K562 (cell line): ENCODE measurements at regions not wholly inside any gene's neighbourhood (a gene's known extent, or its start where the extent isn't known, plus 50 kb on each side); places are given as distances from the start of the nearest gene placed in this dataset.

Experiments used
- ATAC-seq: fragments of 200-7000 bp; cut with Tn5 transposase; 3 replicates; pipeline ENCODE4 v1.9.1; 2020; ENCODE audit warnings: moderate library complexity
- BruUV-seq: library from RNA; stranded (reverse); fragments of 400-500 nt; replicated peaks from 2 replicates; lab custom pipeline; 2021; lab: Mats Ljungman, UMichigan
- CTCF ChIA-PET: fragments of 300-600 bp; formaldehyde crosslinking; extraction: SDS; loops from one replicate; lab custom pipeline; 2021; ENCODE audit warnings: low intra/inter-chr PET ratio; lab: Yijun Ruan, JAX
- POLR2A ChIA-PET: fragments of 300-600, 350-650 bp; sonication (Branson Sonifier 250); formaldehyde crosslinking; extraction: SDS; loops from one replicate; lab custom pipeline; 2021; ENCODE audit warnings: antibody characterized with exemption, inconsistent platforms; lab: Yijun Ruan, JAX
- DNase-seq, 4 experiments: peaks; one replicate each; pipeline versions ENCODE4 v3.0.0 to v3.0.0-alpha.2; 2011 to 2018; ENCODE audit warnings: low spot score in 3 of 4, mixed read lengths in 3 of 4; ENCODE audit errors: extremely low read depth in 1 of 4
- FAIRE-seq: peaks from 2 replicates; lab custom pipeline; 2011; peaks lifted over from hg19 to GRCh38; lab: Jason Lieb, UNC
- H2AFZ ChIP-seq: 2 replicates; pipeline ENCODE4 v1.6.0; 2011; ENCODE audit warnings: low read depth, low read length, control low read depth, inconsistent platforms
- H3K27ac ChIP-seq: fragments of 200-600 bp; 3 replicates; pipeline ENCODE4 v1.8.0; 2011; ENCODE audit warnings: low read depth, mild to moderate bottlenecking, control low read depth, inconsistent platforms, low read length, moderate library complexity, mixed read lengths; ENCODE audit errors: extremely low read depth
- H3K27me3 ChIP-seq, 2 experiments: fragments of 300-600 bp in 1 of 2; 2 replicates in 1 of 2; 3 replicates in 1 of 2; pipeline versions ENCODE4 v1.6.0 to v1.8.0; 2011; ENCODE audit warnings: inconsistent platforms in 2 of 2, low read length in 2 of 2, mild to moderate bottlenecking in 1 of 2, mixed read lengths in 1 of 2, moderate library complexity in 1 of 2; ENCODE audit not compliant: control insufficient read depth in 2 of 2, insufficient read depth in 2 of 2
- H3K36me3 ChIP-seq: fragments of 300-600 bp; 3 replicates; pipeline ENCODE4 v1.8.0; 2011; ENCODE audit warnings: mild to moderate bottlenecking, low read length, inconsistent platforms; ENCODE audit not compliant: control insufficient read depth, insufficient read depth
- H3K4me1 ChIP-seq, 2 experiments: fragments of 200-600 bp in 1 of 2; replicated peaks in 1 of 2; 2 replicates in 1 of 2; 3 replicates in 1 of 2; pipeline versions ENCODE4 v1.5.1 to v1.8.0; 2011; ENCODE audit warnings: inconsistent platforms in 2 of 2, low read length in 2 of 2, mild to moderate bottlenecking in 1 of 2, mixed read lengths in 1 of 2, moderate library complexity in 1 of 2; ENCODE audit not compliant: control insufficient read depth in 2 of 2, insufficient read depth in 2 of 2
- H3K4me2 ChIP-seq: 2 replicates; pipeline ENCODE4 v1.6.1; 2011; ENCODE audit warnings: low read length, control low read depth, inconsistent platforms, mixed read lengths; ENCODE audit not compliant: insufficient read depth
- H3K4me3 ChIP-seq: fragments of 200-600 bp; sonication (generic), shearing (Covaris generic); 2 replicates; pipeline ENCODE4 v1.5.1; 2016; ENCODE audit warnings: control low read depth, inconsistent platforms
- H3K79me2 ChIP-seq: fragments of 200-600 bp; 3 replicates; pipeline ENCODE4 v1.8.0; 2011; ENCODE audit warnings: low read length, inconsistent platforms; ENCODE audit not compliant: control insufficient read depth, insufficient read depth
- H3K9ac ChIP-seq, 2 experiments: 2 replicates each; pipeline versions ENCODE4 v1.6.0 to v1.6.1; 2011; ENCODE audit warnings: low read depth in 2 of 2, low read length in 2 of 2, control low read depth in 1 of 2, inconsistent platforms in 1 of 2, mild to moderate bottlenecking in 1 of 2, mixed read lengths in 1 of 2; ENCODE audit not compliant: insufficient read depth in 1 of 2
- H3K9me1 ChIP-seq: one replicate; pipeline ENCODE4 v1.6.0; 2011; ENCODE audit warnings: inconsistent platforms, mild to moderate bottlenecking, low read length, moderate library complexity; ENCODE audit not compliant: control insufficient read depth, insufficient read depth
- H3K9me3 ChIP-seq: replicated peaks from 2 replicates; pipeline ENCODE4 v1.5.1; 2011; ENCODE audit warnings: low read depth, low read length, inconsistent platforms; ENCODE audit not compliant: control insufficient read depth, insufficient read depth
- H4K20me1 ChIP-seq: replicated peaks from 2 replicates; pipeline ENCODE4 v1.6.1; 2011; ENCODE audit warnings: low read length, inconsistent platforms, mixed read lengths; ENCODE audit not compliant: control insufficient read depth, insufficient read depth
- IRF9 ChIP-seq: fragments of 450-650 bp; IDR thresholded peaks from 2 replicates; pipeline ENCODE4 v1.6.1; 2016; ENCODE audit warnings: missing biosample characterization, missing genetic modification characterization
- NCOA2 ChIP-seq, 2 experiments: fragments of 450-650 bp; IDR thresholded peaks; 2 replicates each; pipeline ENCODE4 v1.6.1; 2018; ENCODE audit warnings: mild to moderate bottlenecking in 2 of 2, moderate library complexity in 1 of 2; ENCODE audit not compliant: partially characterized antibody in 2 of 2
- NCOR1 ChIP-seq: fragments of 450-650 bp; IDR thresholded peaks from 2 replicates; pipeline ENCODE4 v1.6.1; 2016; ENCODE audit warnings: mild to moderate bottlenecking, moderate library complexity
- RBM22 ChIP-seq: fragments of 200-400 bp; formaldehyde crosslinking; IDR thresholded peaks from 2 replicates; pipeline ENCODE4 v1.6.1; 2018; ENCODE audit warnings: low read length, low read depth; ENCODE audit not compliant: poor library complexity, severe bottlenecking
- TBP ChIP-seq: optimal IDR thresholded peaks from 2 replicates; pipeline ENCODE3; 2011; ENCODE audit warnings: low read depth, low read length, improper control_type of control experiment
- ZBED1 ChIP-seq: IDR thresholded peaks from 2 replicates; pipeline ENCODE4 v1.6.1; 2014
- ZBTB11 ChIP-seq, 3 experiments: fragments of 200-800 bp in 1 of 3; fragments of 250-450 bp in 1 of 3; fragments of 450-650 bp in 1 of 3; sonication (Bioruptor Pico) in 1 of 3; sonication (Bioruptor generic) in 1 of 3; formaldehyde crosslinking in 1 of 3; IDR thresholded peaks; 2 replicates each; pipeline versions ENCODE4 v1.6.1 to v1.8.0; 2016 to 2022; ENCODE audit warnings: mild to moderate bottlenecking in 2 of 3, missing genetic modification characterization in 2 of 3, missing compliant biosample characterization in 1 of 3, moderate library complexity in 1 of 3
- ZEB2 ChIP-seq: fragments of 450-650 bp; IDR thresholded peaks from 2 replicates; pipeline ENCODE4 v1.6.1; 2016
- ZNF280B ChIP-seq: fragments of 250-450 bp; sonication (Bioruptor Pico); IDR thresholded peaks from 2 replicates; pipeline ENCODE4 v1.5.1; 2021; ENCODE audit warnings: mild to moderate bottlenecking
- ZNF384 ChIP-seq: IDR thresholded peaks from 2 replicates; pipeline ENCODE4 v1.6.1; 2012; ENCODE audit warnings: low read depth, low read length, improper control_type of control experiment
- ZNF551 ChIP-seq: fragments of 250-450 bp; sonication (Bioruptor Pico); IDR thresholded peaks from 2 replicates; pipeline ENCODE4 v1.5.0; 2021; ENCODE audit warnings: mild to moderate bottlenecking, moderate library complexity
- ZNF778 ChIP-seq: fragments of 450-650 bp; formaldehyde crosslinking; IDR thresholded peaks from 2 replicates; pipeline ENCODE4 v1.4.0; 2020; ENCODE audit warnings: mild to moderate bottlenecking, moderate library complexity
- WGBS: fragments of 100-300 bp; shearing (Covaris generic); methylation state at CpG from one replicate; pipeline ENCODE4 v1.1.6; 2016; ENCODE audit warnings: low coverage, mixed read lengths; ENCODE audit not compliant: insufficient coverage; ENCODE audit errors: missing lambda C conversion rate; 5-methylcytosine and 5-hydroxymethylcytosine counted together
- in situ Hi-C: fragments of 300-500 bp; cut with MboI; formaldehyde crosslinking; loops from 4 replicates; pipeline ENCODE4 v1.15.0; 2018; ENCODE audit warnings: inconsistent platforms, mixed read lengths
- intact Hi-C: fragments of 100-400 bp; cut with micrococcal nuclease; formaldehyde crosslinking; loops from 2 replicates; pipeline ENCODE4 v1.14.2; 2022

GRCh38 chr3:148126956-148127355 is 570.7 kb upstream of the AGTR1 start:
- Histone ChIP-seq H3K27ac (no peak overlapping the region), H3K9me3 (no peaks in the 10 kb centered on the region), H3K9ac (no peak overlapping the region), H3K79me2 (no peaks in the 10 kb centered on the region), H3K27me3 (no peaks in the 10 kb centered on the region), H3K9me1 (no peaks in the 10 kb centered on the region), H4K20me1 (no peaks in the 10 kb centered on the region), H3K4me3 (no peak overlapping the region), H3K36me3 (no peaks in the 10 kb centered on the region), H2AFZ (no peak overlapping the region), H3K4me2 (no peak overlapping the region), H3K4me1 (no peaks in the 10 kb centered on the region)
- 4% methylated on average over 2 of the region's 2 CpGs for WGBS
- ChIA-PET CTCF (no interaction called here), POLR2A (no interaction called here)
- intact Hi-C loops (no loop called here), in situ Hi-C loops (no loop called here)
- TF ChIP-seq NCOA2 (IDR thresholded peaks at IDR 0.05; ENCODE audit: partially characterized antibody in 2 of 2) (no peak), ZBED1 (no peak)
- DNase-seq (no peak), FAIRE-seq (no peak), ATAC-seq (no peak)
- no TSS peak for BruUV-seq

GRCh38 chr3:148128136-148128535 is 569.6 kb upstream of the AGTR1 start:
- Histone ChIP-seq H3K4me1 (no peaks in the 10 kb centered on the region), H3K79me2 (no peaks in the 10 kb centered on the region), H3K9me1 (no peaks in the 10 kb centered on the region), H3K4me3 (no peak overlapping the region), H3K27me3 (no peaks in the 10 kb centered on the region), H3K9ac (no peak overlapping the region), H3K9me3 (no peaks in the 10 kb centered on the region), H3K4me2 (no peak overlapping the region), H4K20me1 (no peaks in the 10 kb centered on the region), H3K27ac (no peak overlapping the region), H3K36me3 (no peaks in the 10 kb centered on the region), H2AFZ (no peak overlapping the region)
- 0% methylated on average over 3 of the region's 3 CpGs for WGBS
- BruUV-seq: no TSS peak
- FAIRE-seq (no peak), ATAC-seq (no peak), DNase-seq (no peak)
- in situ Hi-C loops: no loop called here
- CTCF ChIA-PET: no interaction called here
- intact Hi-C loops: no loop called here
- POLR2A ChIA-PET: no interaction called here
- no peak for TF ChIP-seq ZNF778 (CRISPR knock-in tag)
- TF ChIP-seq ZEB2: no peak
- TF ChIP-seq ZNF384: no peak
- TF ChIP-seq ZNF551 (CRISPR knock-in tag): no peak
- no peak for TF ChIP-seq RBM22
- no peak for TF ChIP-seq ZBTB11 (CRISPR knock-in tag; IDR thresholded peaks at IDR 0.05)
- TF ChIP-seq ZNF280B (CRISPR knock-in tag): no peak
- TF ChIP-seq IRF9: no peak
- no peak for TF ChIP-seq TBP
- no peak for TF ChIP-seq NCOR1
